HG03520 (cell line): ENCODE measurements at regions not wholly inside any gene's neighbourhood (a gene's known extent, or its start where the extent isn't known, plus 50 kb on each side); places are given as distances from the start of the nearest gene placed in this dataset.

Experiments used
- ATAC-seq: cut with Tn5 transposase; IDR thresholded peaks from one replicate; pipeline ENCODE4 v1.9.1; 2021; ENCODE audit warnings: mild to moderate bottlenecking, moderate library complexity; ENCODE audit not compliant: unreplicated experiment

DNA sequence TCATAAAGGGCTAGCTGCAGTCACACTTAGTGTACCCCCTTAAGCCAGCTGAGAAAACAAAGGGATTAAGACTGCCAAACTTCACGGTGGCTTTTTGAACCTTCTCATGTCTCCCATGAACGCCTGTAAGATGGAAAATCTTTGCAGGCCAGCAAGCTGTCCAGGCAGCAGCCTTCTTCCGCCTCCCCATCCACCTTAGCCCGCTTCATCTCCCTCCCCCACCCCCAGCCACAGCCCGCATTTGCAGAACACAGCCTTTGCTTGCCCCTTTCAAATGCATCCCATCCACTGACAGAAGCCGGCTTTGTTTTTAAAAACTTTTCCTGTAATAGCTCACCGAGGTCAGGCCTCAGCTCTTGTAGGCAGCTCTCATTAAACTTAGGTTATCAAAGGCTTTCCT lies 113.8 kb upstream of the FAM9B start:
- no peak for ATAC-seq

GRCh38 chrX:9148615-9149399 lies 114.9 kb upstream of the FAM9B start:
- no peak for ATAC-seq

DNA sequence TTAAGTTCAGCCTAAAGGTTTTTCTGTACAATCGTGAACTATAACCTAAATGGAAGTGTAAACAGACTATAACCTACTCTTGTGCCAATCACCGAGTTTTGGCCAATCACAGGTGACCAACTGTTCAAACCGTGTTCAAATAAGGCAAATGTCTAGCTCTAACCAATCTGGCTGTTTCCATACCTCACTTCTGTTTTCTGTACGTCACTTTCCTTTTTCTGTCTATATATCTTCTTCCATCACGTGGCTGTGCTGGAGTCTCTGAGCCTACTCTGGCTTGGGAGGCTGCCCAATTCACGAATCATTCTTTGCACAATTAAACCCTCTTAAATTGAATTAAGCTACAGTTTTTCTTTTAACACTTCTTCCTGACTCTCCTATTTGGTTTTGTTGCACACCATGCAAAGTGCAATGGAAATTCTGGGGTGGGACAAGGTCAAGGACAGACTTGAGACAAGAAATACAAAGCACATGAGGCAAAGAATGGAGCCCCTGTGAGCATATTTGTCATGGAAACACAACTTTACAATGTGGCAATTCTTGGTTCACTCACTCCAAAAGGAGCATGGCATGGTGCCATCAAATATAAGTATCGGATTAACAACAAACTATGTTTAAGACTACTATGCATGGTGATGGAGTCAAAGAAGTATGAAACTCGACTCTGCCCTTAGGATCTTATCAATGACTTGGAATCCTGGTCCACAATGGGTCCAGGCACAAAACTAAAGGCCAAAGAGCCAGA lies 115.7 kb upstream of the FAM9B start:
- no peak for ATAC-seq

- ATAC-seq: no peak
These were observed 117.9 kb upstream of the FAM9B start for GRCh38 chrX:9151772-9152307.

GRCh38 chrX:9153300-9153699 lies 119.4 kb upstream of the FAM9B start:
- ATAC-seq: no peak

DNA sequence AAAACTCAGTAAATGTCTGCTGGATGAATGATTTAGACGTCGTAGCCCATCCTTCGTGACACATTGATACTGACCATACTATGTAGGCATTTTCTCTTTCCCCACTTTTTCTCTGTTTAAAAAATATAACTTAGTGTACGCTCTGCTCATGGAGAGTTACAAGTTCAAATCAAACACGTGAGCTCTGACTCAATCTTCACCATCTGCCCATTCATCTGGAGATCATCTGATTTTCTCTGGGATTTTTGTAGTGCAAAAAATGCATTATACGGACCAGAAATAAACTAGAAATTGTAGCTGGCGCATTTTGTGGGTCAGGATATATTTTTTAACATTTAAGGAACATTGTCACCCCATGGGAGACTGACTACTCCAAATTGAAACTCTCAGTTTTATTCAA lies 124.7 kb upstream of the FAM9B start:
- ATAC-seq: no peak

DNA sequence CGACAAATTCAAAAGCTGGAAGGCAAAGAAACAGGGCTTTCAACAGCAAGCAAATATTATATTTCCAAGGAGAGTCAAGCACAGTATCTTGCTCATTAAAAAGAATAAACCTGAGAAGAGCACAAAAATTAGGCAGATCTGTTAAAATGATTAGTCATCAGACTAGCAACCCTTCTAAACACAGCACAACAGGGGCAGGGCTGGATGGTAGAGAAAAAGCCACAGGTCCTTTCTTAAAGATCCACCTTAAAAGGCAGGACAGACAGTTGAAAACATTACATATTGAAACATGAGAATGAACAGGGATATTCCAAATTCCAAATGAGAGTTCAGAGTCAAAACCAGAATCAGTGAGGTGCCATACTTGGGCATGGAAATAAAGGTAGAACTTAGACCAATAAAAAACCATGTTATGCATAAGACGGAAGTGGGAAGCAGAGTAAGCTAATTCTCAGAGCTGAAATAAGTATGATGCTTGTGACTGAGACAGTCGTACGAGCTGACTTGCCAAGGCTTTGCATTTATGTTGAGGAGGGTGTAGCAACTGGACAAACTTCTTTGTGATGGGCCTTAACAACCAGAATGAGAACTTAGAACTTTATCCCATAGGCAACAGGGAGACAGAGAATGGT lies 126.9 kb upstream of the FAM9B start:
- ATAC-seq: no peak

GRCh38 chrX:9162698-9163097 lies 128.8 kb upstream of the FAM9B start:
- ATAC-seq: no peak

GRCh38 chrX:9163214-9163709 lies 129.3 kb upstream of the FAM9B start:
- ATAC-seq: no peak

- no peak for ATAC-seq
These were observed 130.2 kb upstream of the FAM9B start for GRCh38 chrX:9164086-9164485.

DNA sequence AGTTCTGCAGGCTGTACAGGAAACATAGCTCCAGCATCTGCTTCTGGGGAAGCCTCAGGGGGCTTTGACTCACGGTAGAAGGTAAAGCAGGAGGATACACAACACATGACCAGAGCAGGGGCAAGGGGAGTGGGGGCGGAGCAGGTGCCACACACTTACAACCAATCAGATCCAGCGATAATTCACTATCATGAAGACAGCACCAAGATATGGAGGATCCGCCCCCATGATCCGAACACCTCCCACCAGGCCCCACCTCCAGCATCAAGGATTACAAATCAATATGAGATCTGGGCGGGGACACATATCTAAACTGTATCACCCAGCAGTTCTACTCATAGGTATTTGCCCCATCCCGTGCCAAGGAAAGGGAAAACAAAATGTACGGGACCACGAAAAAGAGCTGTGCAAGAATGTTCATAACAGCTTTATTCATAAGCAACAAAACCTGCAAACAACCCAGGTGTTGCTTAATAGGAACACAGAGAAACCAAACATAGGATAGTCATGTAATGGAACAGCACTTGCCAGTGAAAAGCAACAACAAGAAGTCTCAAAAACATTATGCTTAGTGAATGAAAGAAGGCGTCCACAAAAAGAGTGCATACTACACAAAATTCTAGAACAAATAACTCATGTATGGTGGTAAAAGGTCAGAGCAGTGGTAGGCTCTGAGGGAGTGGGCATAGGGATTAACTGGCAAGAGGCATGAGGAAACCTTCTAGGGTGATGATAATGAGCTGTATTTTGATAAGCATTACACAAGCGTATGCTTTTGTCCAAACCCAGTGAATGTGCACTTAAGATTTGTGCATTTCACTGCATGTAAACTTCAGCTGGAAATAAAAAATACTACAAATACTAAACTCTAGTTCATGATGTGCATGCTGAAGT lies 130.9 kb upstream of the FAM9B start:
- no peak for ATAC-seq

- ATAC-seq: no peak
These were observed 132.6 kb upstream of the FAM9B start for GRCh38 chrX:9166584-9166944.

- no peak for ATAC-seq
These were observed 138.0 kb upstream of the FAM9B start for GRCh38 chrX:9171841-9172463.

GRCh38 chrX:9172464-9172850 lies 138.5 kb upstream of the FAM9B start:
- no peak for ATAC-seq

- ATAC-seq: no peak
These were observed 146.7 kb upstream of the FAM9B start for GRCh38 chrX:9180623-9181022.

DNA sequence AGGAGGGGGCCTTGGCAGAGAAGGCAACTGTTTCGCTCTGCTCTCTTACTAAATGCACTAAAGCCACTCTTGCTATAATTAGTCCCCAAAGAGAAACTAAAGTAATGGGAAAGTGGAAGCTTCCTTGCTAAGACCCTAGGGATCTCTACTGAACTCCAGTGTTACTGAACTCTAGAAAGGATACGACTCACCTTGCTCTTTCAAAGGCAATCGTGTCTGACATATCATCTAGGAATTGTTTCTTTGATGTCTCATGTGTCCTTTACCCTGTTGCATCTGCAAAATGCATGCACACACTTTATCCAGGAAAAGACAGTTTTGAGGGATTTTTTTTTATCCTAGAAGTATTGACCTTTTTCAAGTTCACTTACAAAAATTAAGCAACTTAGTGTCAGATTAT lies 148.1 kb upstream of the FAM9B start:
- ATAC-seq: no peak

- no peak for ATAC-seq
These were observed 149.6 kb upstream of the FAM9B start for GRCh38 chrX:9183481-9183880.

- ATAC-seq: no peak
These were observed 150.3 kb upstream of the FAM9B start for GRCh38 chrX:9184211-9184610.

- ATAC-seq: no peak
These were observed 154.2 kb upstream of the FAM9B start for GRCh38 chrX:9188117-9188516.

DNA sequence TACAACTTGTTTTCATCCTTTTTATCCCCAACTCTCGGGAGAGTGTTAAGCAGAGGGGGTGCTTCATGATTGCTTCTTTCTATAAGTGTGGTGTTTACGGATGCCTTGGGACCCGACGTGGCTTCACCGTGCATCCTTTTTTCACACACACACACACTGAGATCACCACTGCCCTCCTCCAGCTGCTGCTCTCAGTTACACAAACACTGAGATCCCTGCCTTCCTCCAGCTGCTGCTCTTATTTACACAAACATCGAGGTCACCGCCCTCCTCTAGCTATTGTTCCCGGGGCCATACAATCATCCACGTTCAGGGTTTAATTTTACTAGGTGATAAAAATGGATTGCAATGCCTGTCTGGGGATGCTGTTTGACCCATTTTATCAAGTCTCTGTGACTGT lies 155.4 kb upstream of the FAM9B start:
- no peak for ATAC-seq
